Epithelial cell of esophagus (primary cell): ENCODE measurements at regions not wholly inside any gene's neighbourhood (a gene's known extent, or its start where the extent isn't known, plus 50 kb on each side); places are given as distances from the start of the nearest gene placed in this dataset.
A peak's percentile ranks its signal among the peaks of the same experiment; 100 is the strongest.

Experiments used
- DNase-seq: peaks from one replicate; pipeline ENCODE4 v3.0.0; 2010; ENCODE audit warnings: low read depth
- H3K4me3 ChIP-seq: 2 replicates; pipeline ENCODE4 v1.5.1; 2011; ENCODE audit warnings: mild to moderate bottlenecking, low read length, control low read depth
- TF ChIP-seq, protein P1 (sequence below): IDR thresholded peaks from 2 replicates; pipeline ENCODE4 v1.5.1; 2011; ENCODE audit warnings: low read depth, mild to moderate bottlenecking, low read length, control low read depth, inconsistent platforms; ENCODE audit not compliant: insufficient read depth; ENCODE audit errors: missing control alignments

DNA sequence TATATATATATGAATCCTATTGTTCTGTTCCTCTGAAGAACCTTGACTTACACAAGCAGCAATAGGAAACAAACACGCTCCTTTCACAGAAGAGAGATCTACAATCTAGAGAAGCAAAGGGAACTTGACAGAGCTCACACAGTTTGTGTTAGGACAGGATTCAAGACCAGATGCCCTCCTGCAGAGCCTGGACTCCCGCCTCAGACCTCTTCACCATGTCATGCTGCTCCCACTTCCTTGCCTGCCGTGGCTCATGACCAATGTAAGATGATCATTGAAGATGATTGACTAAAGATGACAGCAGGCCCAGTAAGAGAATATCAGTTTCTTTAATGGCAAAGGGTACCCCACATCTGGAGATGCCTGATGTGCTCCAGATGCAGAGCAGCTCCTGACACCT, 111.2 kb upstream of the AGAP1 start:
- TF ChIP-seq, protein P1, sequence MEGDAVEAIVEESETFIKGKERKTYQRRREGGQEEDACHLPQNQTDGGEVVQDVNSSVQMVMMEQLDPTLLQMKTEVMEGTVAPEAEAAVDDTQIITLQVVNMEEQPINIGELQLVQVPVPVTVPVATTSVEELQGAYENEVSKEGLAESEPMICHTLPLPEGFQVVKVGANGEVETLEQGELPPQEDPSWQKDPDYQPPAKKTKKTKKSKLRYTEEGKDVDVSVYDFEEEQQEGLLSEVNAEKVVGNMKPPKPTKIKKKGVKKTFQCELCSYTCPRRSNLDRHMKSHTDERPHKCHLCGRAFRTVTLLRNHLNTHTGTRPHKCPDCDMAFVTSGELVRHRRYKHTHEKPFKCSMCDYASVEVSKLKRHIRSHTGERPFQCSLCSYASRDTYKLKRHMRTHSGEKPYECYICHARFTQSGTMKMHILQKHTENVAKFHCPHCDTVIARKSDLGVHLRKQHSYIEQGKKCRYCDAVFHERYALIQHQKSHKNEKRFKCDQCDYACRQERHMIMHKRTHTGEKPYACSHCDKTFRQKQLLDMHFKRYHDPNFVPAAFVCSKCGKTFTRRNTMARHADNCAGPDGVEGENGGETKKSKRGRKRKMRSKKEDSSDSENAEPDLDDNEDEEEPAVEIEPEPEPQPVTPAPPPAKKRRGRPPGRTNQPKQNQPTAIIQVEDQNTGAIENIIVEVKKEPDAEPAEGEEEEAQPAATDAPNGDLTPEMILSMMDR, result no peak
- DNase-seq, result no peak
- no peak overlapping the region for H3K4me3 ChIP-seq

DNA sequence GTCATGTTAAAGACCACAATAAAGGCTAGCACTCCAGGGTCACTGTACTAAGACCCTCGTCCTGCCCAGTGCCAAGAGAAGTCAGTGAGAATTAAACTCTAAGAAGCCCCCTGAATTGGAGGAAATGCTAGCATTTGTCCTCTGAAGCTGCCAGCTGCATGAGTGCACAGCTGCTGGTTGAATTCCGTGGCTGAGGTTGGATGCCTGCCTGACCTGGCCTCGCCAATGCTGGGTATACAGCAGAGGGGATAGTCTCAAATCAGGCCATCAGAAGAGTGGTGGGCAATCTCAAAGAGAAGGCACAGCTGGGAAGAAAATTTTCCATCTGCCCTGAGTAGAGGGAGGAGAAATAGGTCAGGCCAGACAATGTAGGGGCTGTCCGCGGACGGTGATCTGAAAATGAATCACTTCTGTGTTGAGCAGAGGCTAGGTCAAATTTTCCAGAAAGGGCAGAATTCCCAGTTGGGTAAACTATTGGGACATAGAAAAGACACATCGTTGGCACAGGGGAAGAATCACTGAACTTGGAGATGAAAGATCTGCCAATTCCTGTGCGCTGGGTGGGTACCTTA, 110.5 kb upstream of the AGAP1 start:
- H3K4me3 ChIP-seq, result no peak overlapping the region
- TF ChIP-seq, protein P1, result no peak
- no peak for DNase-seq

DNA sequence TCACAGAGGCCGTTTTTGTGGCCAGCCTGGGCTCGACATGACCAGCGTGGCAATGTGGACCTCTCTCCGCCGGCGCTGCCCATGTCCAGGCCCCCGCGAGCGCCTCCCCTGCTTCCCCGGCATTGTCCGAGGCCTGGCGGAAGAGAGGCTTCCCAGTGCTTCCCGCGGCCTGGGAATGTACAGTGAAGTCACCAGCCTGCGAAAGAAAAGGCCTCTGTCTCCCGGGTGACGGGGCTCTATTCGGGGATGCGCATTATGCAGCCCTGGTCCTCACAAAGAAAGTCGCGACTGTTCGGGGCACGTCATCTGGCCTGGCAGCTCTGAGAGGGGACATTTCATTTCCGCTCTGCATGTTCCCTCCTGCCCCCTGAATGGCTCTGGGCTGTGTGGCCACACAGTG, 109.2 kb upstream of the AGAP1 start:
- H3K4me3 ChIP-seq, result no peak overlapping the region
- no peak for DNase-seq
- TF ChIP-seq, protein P1, result no peak

DNA sequence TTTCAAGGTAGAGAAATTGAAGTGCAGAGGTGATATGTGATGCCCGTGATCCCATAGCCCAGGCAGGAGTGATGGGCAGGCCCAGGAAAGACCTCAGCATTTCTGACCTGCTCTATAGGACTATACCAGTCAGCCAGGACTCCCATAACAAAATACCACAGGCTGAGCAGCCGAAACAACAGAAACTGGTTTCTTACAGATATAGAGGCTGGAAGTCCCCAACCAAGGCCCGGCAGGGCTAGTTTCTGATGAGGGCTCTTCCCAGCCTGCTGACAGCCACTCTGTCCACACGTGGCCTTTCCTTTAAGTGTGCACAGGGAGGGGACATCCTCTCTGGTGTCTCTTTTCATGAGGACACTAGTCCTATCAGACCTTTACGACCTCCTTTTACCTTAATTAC, 104.2 kb upstream of the AGAP1 start:
- TF ChIP-seq, protein P1, result no peak
- H3K4me3 ChIP-seq, result no peak overlapping the region

DNA sequence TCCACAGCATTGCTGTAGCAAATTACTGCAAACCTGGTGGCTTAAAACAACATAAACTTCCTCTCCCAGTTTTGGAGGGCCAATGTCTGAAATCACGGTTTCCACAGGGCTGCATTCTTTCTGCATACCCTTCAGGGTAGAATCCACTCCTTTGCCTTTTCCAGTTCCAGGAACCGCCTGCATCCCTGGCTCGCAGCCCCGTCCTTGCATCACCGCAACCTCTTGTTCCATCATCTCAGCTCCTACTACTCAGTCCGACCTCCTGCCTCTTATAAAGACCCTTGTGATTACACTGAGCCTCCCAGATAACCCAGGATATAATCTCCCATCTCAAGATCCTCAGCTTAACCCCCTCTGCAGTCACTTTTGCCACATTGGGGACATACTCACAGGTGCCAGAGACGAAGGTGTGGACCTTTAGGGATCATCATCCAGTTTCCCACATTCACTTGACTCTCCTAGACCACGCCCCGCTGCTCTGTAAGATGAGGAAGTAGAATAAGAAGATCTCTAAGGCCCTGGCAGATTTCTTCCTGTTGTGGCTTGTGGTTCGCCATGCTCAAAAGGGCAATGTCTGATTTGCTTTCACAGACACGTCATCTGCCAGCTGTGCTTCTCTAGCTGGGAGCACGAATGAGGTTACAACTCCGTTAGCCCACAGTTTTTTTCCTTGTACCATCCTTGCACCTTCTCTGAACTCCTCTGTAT, 103.6 kb upstream of the AGAP1 start:
- peak; percentile 49 for DNase-seq
- TF ChIP-seq, protein P1, result no peak
- H3K4me3 ChIP-seq, result no peak overlapping the region

More for the DNA sequence above, 104.2 kb upstream of the AGAP1 start:
- no peak for DNase-seq

DNA sequence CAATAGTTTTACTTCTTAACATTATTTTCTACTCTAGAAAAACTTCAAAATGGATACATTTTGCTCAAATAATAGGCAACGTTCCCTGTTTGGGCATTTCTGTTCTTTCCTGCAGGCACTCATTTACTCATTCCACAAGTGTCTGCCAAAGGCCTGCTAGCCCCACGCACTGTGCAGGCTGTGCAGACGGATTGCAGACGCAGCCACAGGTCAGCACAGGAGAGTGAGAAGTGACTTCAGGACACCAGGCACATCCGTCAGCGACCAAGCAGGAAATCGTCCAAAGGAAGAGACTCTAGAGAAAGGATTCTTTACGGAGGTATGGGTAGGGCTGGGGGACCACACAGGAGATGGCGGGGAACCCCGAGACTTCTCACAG, 103.0 kb upstream of the AGAP1 start:
- no peak overlapping the region for H3K4me3 ChIP-seq
- DNase-seq, result no peak
- TF ChIP-seq, protein P1, result no peak
